ENCODE measurements at regions not wholly inside any gene's neighbourhood (a gene's known extent, or its start where the extent isn't known, plus 50 kb on each side); places are given as distances from the start of the nearest gene placed in this dataset.

- TF ChIP-seq, protein P1, sequence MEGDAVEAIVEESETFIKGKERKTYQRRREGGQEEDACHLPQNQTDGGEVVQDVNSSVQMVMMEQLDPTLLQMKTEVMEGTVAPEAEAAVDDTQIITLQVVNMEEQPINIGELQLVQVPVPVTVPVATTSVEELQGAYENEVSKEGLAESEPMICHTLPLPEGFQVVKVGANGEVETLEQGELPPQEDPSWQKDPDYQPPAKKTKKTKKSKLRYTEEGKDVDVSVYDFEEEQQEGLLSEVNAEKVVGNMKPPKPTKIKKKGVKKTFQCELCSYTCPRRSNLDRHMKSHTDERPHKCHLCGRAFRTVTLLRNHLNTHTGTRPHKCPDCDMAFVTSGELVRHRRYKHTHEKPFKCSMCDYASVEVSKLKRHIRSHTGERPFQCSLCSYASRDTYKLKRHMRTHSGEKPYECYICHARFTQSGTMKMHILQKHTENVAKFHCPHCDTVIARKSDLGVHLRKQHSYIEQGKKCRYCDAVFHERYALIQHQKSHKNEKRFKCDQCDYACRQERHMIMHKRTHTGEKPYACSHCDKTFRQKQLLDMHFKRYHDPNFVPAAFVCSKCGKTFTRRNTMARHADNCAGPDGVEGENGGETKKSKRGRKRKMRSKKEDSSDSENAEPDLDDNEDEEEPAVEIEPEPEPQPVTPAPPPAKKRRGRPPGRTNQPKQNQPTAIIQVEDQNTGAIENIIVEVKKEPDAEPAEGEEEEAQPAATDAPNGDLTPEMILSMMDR (CRISPR knock-in tag; IDR thresholded peaks at IDR 0.05): no peak
- TF ChIP-seq, protein P2, sequence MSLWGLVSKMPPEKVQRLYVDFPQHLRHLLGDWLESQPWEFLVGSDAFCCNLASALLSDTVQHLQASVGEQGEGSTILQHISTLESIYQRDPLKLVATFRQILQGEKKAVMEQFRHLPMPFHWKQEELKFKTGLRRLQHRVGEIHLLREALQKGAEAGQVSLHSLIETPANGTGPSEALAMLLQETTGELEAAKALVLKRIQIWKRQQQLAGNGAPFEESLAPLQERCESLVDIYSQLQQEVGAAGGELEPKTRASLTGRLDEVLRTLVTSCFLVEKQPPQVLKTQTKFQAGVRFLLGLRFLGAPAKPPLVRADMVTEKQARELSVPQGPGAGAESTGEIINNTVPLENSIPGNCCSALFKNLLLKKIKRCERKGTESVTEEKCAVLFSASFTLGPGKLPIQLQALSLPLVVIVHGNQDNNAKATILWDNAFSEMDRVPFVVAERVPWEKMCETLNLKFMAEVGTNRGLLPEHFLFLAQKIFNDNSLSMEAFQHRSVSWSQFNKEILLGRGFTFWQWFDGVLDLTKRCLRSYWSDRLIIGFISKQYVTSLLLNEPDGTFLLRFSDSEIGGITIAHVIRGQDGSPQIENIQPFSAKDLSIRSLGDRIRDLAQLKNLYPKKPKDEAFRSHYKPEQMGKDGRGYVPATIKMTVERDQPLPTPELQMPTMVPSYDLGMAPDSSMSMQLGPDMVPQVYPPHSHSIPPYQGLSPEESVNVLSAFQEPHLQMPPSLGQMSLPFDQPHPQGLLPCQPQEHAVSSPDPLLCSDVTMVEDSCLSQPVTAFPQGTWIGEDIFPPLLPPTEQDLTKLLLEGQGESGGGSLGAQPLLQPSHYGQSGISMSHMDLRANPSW (CRISPR knock-in tag; IDR thresholded peaks at IDR 0.05; ENCODE audit: borderline replicate concordance): no peak
- TF ChIP-seq ZNF720 (CRISPR knock-in tag; IDR thresholded peaks at IDR 0.05): no peak
- TF ChIP-seq ZNF230 (CRISPR knock-in tag; IDR thresholded peaks at IDR 0.05): no peak
- no peak for TF ChIP-seq POLR2A (IDR thresholded peaks at IDR 0.05; ENCODE audit: insufficient read depth in 1 of 2, low read depth in 2 of 2, low read length in 2 of 2)
- TF ChIP-seq REST (IDR thresholded peaks at IDR 0.05; ENCODE audit: borderline replicate concordance in 1 of 2, low read depth in 1 of 2, low read length in 2 of 2): no peak
- no peak for TF ChIP-seq NBN (conservative IDR thresholded peaks at IDR 0.05)
- TF ChIP-seq RFX5 (IDR thresholded peaks at IDR 0.05; ENCODE audit: low read depth, low read length): no peak
- no peak for TF ChIP-seq HCFC1 (IDR thresholded peaks at IDR 0.05; ENCODE audit: low read depth, low read length)
Measured at GRCh38 chr9:31996331-31996730, 388.1 kb upstream of the ACO1 start.
